Stimulated activated CD4-positive, alpha-beta T cell treated with anti-CD3 and anti-CD28 coated beads, TNF-alpha, amount 100 ng/mL, for 1 hour (primary cell): ENCODE measurements at regions not wholly inside any gene's neighbourhood (a gene's known extent, or its start where the extent isn't known, plus 50 kb on each side); places are given as distances from the start of the nearest gene placed in this dataset.

Experiments
- DNase-seq, 3 donors: peaks; one replicate each; pipeline ENCODE4 v3.0.0-alpha.2; 2020; ENCODE audit warnings: low read depth in 3 of 3, low spot score in 1 of 3

- DNase-seq = no peak
Observed at GRCh38 chr5:113792806-113793205, 279.3 kb downstream of the YTHDC2 start.

- no peak for DNase-seq
Observed at GRCh38 chr5:113794981-113795380, 281.5 kb downstream of the YTHDC2 start.

- DNase-seq = no peak
Observed at GRCh38 chr5:113800686-113801085, 287.2 kb downstream of the YTHDC2 start.

- DNase-seq = no peak
Observed at GRCh38 chr5:113804264-113804663, 290.8 kb downstream of the YTHDC2 start.

- no peak for DNase-seq
Observed at GRCh38 chr5:113804943-113805342, 291.4 kb downstream of the YTHDC2 start.

- no peak for DNase-seq
Observed at GRCh38 chr5:113806250-113806649, 292.8 kb downstream of the YTHDC2 start.

GRCh38 chr5:113806904-113807303 lies 293.4 kb downstream of the YTHDC2 start:
- no peak for DNase-seq

- DNase-seq = no peak
Observed at GRCh38 chr5:113807427-113807991, 294.0 kb downstream of the YTHDC2 start.

GRCh38 chr5:113808956-113809355 lies 295.5 kb downstream of the YTHDC2 start:
- no peak for DNase-seq

GRCh38 chr5:113809626-113810025 lies 296.1 kb downstream of the YTHDC2 start:
- no peak for DNase-seq

GRCh38 chr5:113813466-113813865 lies 300.0 kb downstream of the YTHDC2 start:
- no peak for DNase-seq

GRCh38 chr5:113817683-113818082 lies 304.2 kb downstream of the YTHDC2 start:
- DNase-seq = no peak

- no peak for DNase-seq
Observed at GRCh38 chr5:113823696-113824095, 310.2 kb downstream of the YTHDC2 start.

GRCh38 chr5:113824307-113824706 lies 310.8 kb downstream of the YTHDC2 start:
- no peak for DNase-seq

- DNase-seq = no peak
Observed at GRCh38 chr5:113825176-113825575, 311.7 kb downstream of the YTHDC2 start.

- DNase-seq = no peak
Observed at GRCh38 chr5:113846941-113847340, 333.4 kb downstream of the YTHDC2 start.

GRCh38 chr5:113864437-113864836 lies 350.9 kb downstream of the YTHDC2 start:
- DNase-seq = no peak

GRCh38 chr5:113866763-113867162 lies 353.3 kb downstream of the YTHDC2 start:
- no peak for DNase-seq

- DNase-seq = no peak
Observed at GRCh38 chr5:113869611-113870010, 356.1 kb downstream of the YTHDC2 start.

GRCh38 chr5:113871972-113872371 lies 358.5 kb downstream of the YTHDC2 start:
- DNase-seq = no peak

- no peak for DNase-seq
Observed at GRCh38 chr5:113875096-113875495, 361.6 kb downstream of the YTHDC2 start.

GRCh38 chr5:113891491-113891890 lies 378.0 kb downstream of the YTHDC2 start:
- DNase-seq = no peak

GRCh38 chr5:113896789-113897188 lies 383.3 kb downstream of the YTHDC2 start:
- DNase-seq = no peak

GRCh38 chr5:113897748-113898147 lies 384.3 kb downstream of the YTHDC2 start:
- no peak for DNase-seq
